HG03280 (cell line): ENCODE measurements at regions not wholly inside any gene's neighbourhood (a gene's known extent, or its start where the extent isn't known, plus 50 kb on each side); places are given as distances from the start of the nearest gene placed in this dataset.

Source experiments
- ATAC-seq: cut with Tn5 transposase; IDR thresholded peaks from one replicate; pipeline ENCODE4 v1.9.1; 2021; ENCODE audit warnings: mild to moderate bottlenecking, moderate library complexity; ENCODE audit not compliant: unreplicated experiment

GRCh38 chr6:79776076-79776475 is 144.9 kb downstream of the SH3BGRL2 start:
- ATAC-seq = no peak

GRCh38 chr6:79775222-79775621 is 144.1 kb downstream of the SH3BGRL2 start:
- ATAC-seq = no peak

GRCh38 chr6:79764747-79765146 is 133.6 kb downstream of the SH3BGRL2 start:
- no peak for ATAC-seq

GRCh38 chr6:79763301-79763700 is 132.2 kb downstream of the SH3BGRL2 start:
- ATAC-seq = no peak

- ATAC-seq = no peak
Observed at GRCh38 chr6:79762370-79762769, 131.2 kb downstream of the SH3BGRL2 start.

- ATAC-seq = no peak
Observed at GRCh38 chr6:79756496-79756895, 125.4 kb downstream of the SH3BGRL2 start.

GRCh38 chr6:79755967-79756366 is 124.8 kb downstream of the SH3BGRL2 start:
- no peak for ATAC-seq
